GM23338 (cell line): ENCODE measurements at regions not wholly inside any gene's neighbourhood (a gene's known extent, or its start where the extent isn't known, plus 50 kb on each side); places are given as distances from the start of the nearest gene placed in this dataset.

Experiments used
- ATAC-seq: fragments of 200-7000 bp; cut with Tn5 transposase; 3 replicates; pipeline ENCODE4 v1.9.1; 2020
- DNase-seq: peaks from one replicate; pipeline ENCODE4 v3.0.0-alpha.2; 2015; ENCODE audit warnings: low spot score
- H2AFZ ChIP-seq: fragments of 200-600 bp; sonication (generic); 2 replicates; pipeline ENCODE4 v1.8.0; 2016; ENCODE audit warnings: antibody characterized with exemption, mild to moderate bottlenecking, moderate library complexity
- H3F3A ChIP-seq: fragments of 200-600 bp; sonication (generic); replicated peaks from 2 replicates; pipeline ENCODE4 v1.8.0; 2017; ENCODE audit warnings: antibody characterized with exemption, mixed run types, low read depth
- H3K27ac ChIP-seq: fragments of 200-600 bp; sonication (generic); 2 replicates; pipeline ENCODE4 v1.6.1; 2016; ENCODE audit warnings: low read depth
- H3K27me3 ChIP-seq: fragments of 200-600 bp; sonication (generic); 2 replicates; pipeline ENCODE4 v1.8.0; 2016; ENCODE audit warnings: mild to moderate bottlenecking, mixed run types, moderate library complexity; ENCODE audit not compliant: insufficient read depth
- H3K36me3 ChIP-seq: fragments of 200-600 bp; sonication (generic); 2 replicates; pipeline ENCODE4 v1.8.0; 2016; ENCODE audit warnings: mild to moderate bottlenecking; ENCODE audit not compliant: insufficient read depth
- H3K4me1 ChIP-seq: fragments of 200-600 bp; sonication (generic); 2 replicates; pipeline ENCODE4 v1.8.0; 2016; ENCODE audit warnings: mild to moderate bottlenecking, moderate library complexity; ENCODE audit not compliant: insufficient read depth
- H3K4me2 ChIP-seq: fragments of 200-600 bp; sonication (generic); 2 replicates; pipeline ENCODE4 v1.7.1; 2017; ENCODE audit warnings: mixed run types
- H3K4me3 ChIP-seq: fragments of 200-600 bp; sonication (generic); 2 replicates; pipeline ENCODE4 v1.6.1; 2016; ENCODE audit warnings: mixed run types
- H3K79me2 ChIP-seq: fragments of 200-600 bp; sonication (generic); replicated peaks from 2 replicates; pipeline ENCODE4 v1.8.0; 2017; ENCODE audit warnings: mild to moderate bottlenecking; ENCODE audit not compliant: insufficient read depth
- H3K9me2 ChIP-seq: fragments of 200-600 bp; sonication (generic); 2 replicates; pipeline ENCODE4 v1.8.0; 2017; ENCODE audit not compliant: insufficient read depth
- H4K20me1 ChIP-seq: fragments of 200-600 bp; sonication (generic); replicated peaks from 2 replicates; pipeline ENCODE4 v1.8.0; 2017; ENCODE audit warnings: mild to moderate bottlenecking; ENCODE audit not compliant: insufficient read depth
- H3K27ac Mint-ChIP-seq: 2 replicates; pipeline ENCODE4 v1.8.0; 2020; ENCODE audit warnings: inconsistent platforms, mild to moderate bottlenecking, moderate library complexity, mixed read lengths
- H3K27me3 Mint-ChIP-seq: 3 replicates; pipeline ENCODE4 v1.8.0; 2022; ENCODE audit warnings: low read depth, mild to moderate bottlenecking, moderate library complexity, mixed read lengths, inconsistent platforms; ENCODE audit not compliant: insufficient read depth, poor library complexity
- H3K36me3 Mint-ChIP-seq: 3 replicates; pipeline ENCODE4 v1.8.0; 2021; ENCODE audit warnings: low read depth, mild to moderate bottlenecking, inconsistent platforms, moderate library complexity, mixed read lengths
- H3K4me1 Mint-ChIP-seq: 3 replicates; pipeline ENCODE4 v1.8.0; 2020; ENCODE audit warnings: mild to moderate bottlenecking, inconsistent platforms, mixed read lengths
- H3K4me3 Mint-ChIP-seq: 3 replicates; pipeline ENCODE4 v1.8.0; 2021; ENCODE audit warnings: moderate library complexity, mild to moderate bottlenecking, inconsistent platforms, mixed read lengths
- H3K9me3 Mint-ChIP-seq: 3 replicates; pipeline ENCODE4 v1.8.0; 2020; ENCODE audit warnings: moderate library complexity, mild to moderate bottlenecking, inconsistent platforms, mixed read lengths
- CREB1 ChIP-seq: fragments of 250-450 bp; sonication (Bioruptor Pico); IDR thresholded peaks from 2 replicates; pipeline ENCODE4 v1.5.0; 2020; ENCODE audit warnings: low read depth, mild to moderate bottlenecking, moderate library complexity
- CTCF ChIP-seq, 2 experiments: fragments of 200-600 bp in 1 of 2; sonication (generic) in 1 of 2; conservative IDR thresholded peaks; 2 replicates each; pipeline versions ENCODE4 v1.5.1 to v1.6.1; 2016 to 2017; ENCODE audit warnings: antibody characterized with exemption in 2 of 2, low read depth in 2 of 2, mild to moderate bottlenecking in 2 of 2, moderate library complexity in 1 of 2
- ETS1 ChIP-seq: IDR thresholded peaks from 2 replicates; pipeline ENCODE4 v1.6.1; 2016; ENCODE audit warnings: antibody characterized with exemption
- EZH2 ChIP-seq: fragments of 200-600 bp; sonication (generic); IDR thresholded peaks from one replicate; pipeline ENCODE4 v1.8.0; 2017; ENCODE audit warnings: antibody characterized with exemption, mild to moderate bottlenecking, low read depth; ENCODE audit not compliant: unreplicated experiment
- EZH2phosphoT487 ChIP-seq: fragments of 200-600 bp; sonication (generic); IDR thresholded peaks from one replicate; pipeline ENCODE4 v1.8.1; 2018; ENCODE audit warnings: antibody characterized with exemption; ENCODE audit not compliant: unreplicated experiment
- JUNB ChIP-seq: IDR thresholded peaks from one replicate; pipeline ENCODE4 v1.6.1; 2016; ENCODE audit warnings: antibody characterized with exemption; ENCODE audit not compliant: unreplicated experiment
- NANOG ChIP-seq: IDR thresholded peaks from 2 replicates; pipeline ENCODE4 v1.6.1; 2016; ENCODE audit warnings: antibody characterized with exemption, borderline replicate concordance
- POLR2AphosphoS5 ChIP-seq: IDR thresholded peaks from 2 replicates; pipeline ENCODE4 v1.6.1; 2016; ENCODE audit warnings: antibody characterized with exemption, low read depth
- REST ChIP-seq: IDR thresholded peaks from one replicate; pipeline ENCODE4 v1.6.1; 2018; ENCODE audit warnings: antibody characterized with exemption; ENCODE audit not compliant: unreplicated experiment
- STAT1 ChIP-seq: IDR thresholded peaks from one replicate; pipeline ENCODE4 v1.6.1; 2016; ENCODE audit warnings: antibody characterized with exemption; ENCODE audit not compliant: unreplicated experiment
- ZNF114 ChIP-seq: fragments of 250-450 bp; sonication (Bioruptor Pico); IDR thresholded peaks from 2 replicates; pipeline ENCODE4 v1.5.0; 2020; ENCODE audit warnings: mild to moderate bottlenecking, moderate library complexity
- ZNF331 ChIP-seq: fragments of 250-450 bp; sonication (Bioruptor Pico); IDR thresholded peaks from 2 replicates; pipeline ENCODE4 v1.5.0; 2020; ENCODE audit warnings: low read depth, mild to moderate bottlenecking, moderate library complexity
- ZNF462 ChIP-seq: fragments of 250-450 bp; sonication (Bioruptor Pico); IDR thresholded peaks from 2 replicates; pipeline ENCODE4 v1.5.0; 2020; ENCODE audit warnings: mild to moderate bottlenecking, moderate library complexity

GRCh38 chr6:134732763-134733162 lies 217.1 kb downstream of the ALDH8A1 start:
- Mint-ChIP-seq H3K36me3 (no peaks in the 10 kb centered on the region), H3K4me3 (no peak overlapping the region), H3K27me3 (peaks cover 7% of the 10 kb centered on the region), H3K4me1 (peaks cover 12% of the 10 kb centered on the region), H3K9me3 (no peaks in the 10 kb centered on the region), H3K27ac (no peak overlapping the region)
- Histone ChIP-seq H3K36me3 (no peaks in the 10 kb centered on the region), H3K79me2 (no peaks in the 10 kb centered on the region), H3K9me2 (no peaks in the 10 kb centered on the region), H3F3A (no peaks in the 10 kb centered on the region), H3K4me3 (no peak overlapping the region), H4K20me1 (no peaks in the 10 kb centered on the region), H3K27me3 (no peaks in the 10 kb centered on the region), H3K27ac (no peak overlapping the region), H2AFZ (no peak overlapping the region), H3K4me1 (peaks cover 9% of the 10 kb centered on the region; the same call in 1 of the 2 replicates), H3K4me2 (no peak overlapping the region)
- DNase-seq, result no peak
- ATAC-seq, result no peak
- TF ChIP-seq JUNB (no peak), ETS1 (no peak), CREB1 (no peak), NANOG (no peak), ZNF331 (CRISPR knock-in tag) (no peak), REST (no peak), EZH2 (no peak), POLR2AphosphoS5 (no peak), EZH2phosphoT487 (no peak), CTCF (conservative IDR thresholded peaks at IDR 0.05; ENCODE audit: low read depth in 2 of 2) (no peak), ZNF114 (CRISPR knock-in tag) (no peak), ZNF462 (no peak), STAT1 (no peak)
